ENCODE measurements at regions not wholly inside any gene's neighbourhood (a gene's known extent, or its start where the extent isn't known, plus 50 kb on each side); places are given as distances from the start of the nearest gene placed in this dataset.

- H3K4me3 Mint-ChIP-seq, result no peak overlapping the region
- peaks cover 1% of the 10 kb centered on the region for H3K27me3 Mint-ChIP-seq (ENCODE audit: insufficient read depth, low read depth, poor library complexity)
- H3F3A ChIP-seq (replicated peaks; ENCODE audit: low read depth), result no peaks in the 10 kb centered on the region
- no peak overlapping the region; the same call in 1 of the 2 replicates for H2AFZ ChIP-seq
- H3K27ac Mint-ChIP-seq, result no peak overlapping the region
- H3K36me3 ChIP-seq (ENCODE audit: insufficient read depth), result no peaks in the 10 kb centered on the region
- H3K9me3 Mint-ChIP-seq, result no peaks in the 10 kb centered on the region
- no peak overlapping the region for H3K27ac ChIP-seq (ENCODE audit: low read depth)
- H3K36me3 Mint-ChIP-seq (ENCODE audit: low read depth), result no peaks in the 10 kb centered on the region
- H3K4me2 ChIP-seq, result no peak overlapping the region
- H3K9me2 ChIP-seq (ENCODE audit: insufficient read depth), result no peaks in the 10 kb centered on the region
- H3K4me1 Mint-ChIP-seq, result peaks cover 4% of the 10 kb centered on the region
- H3K4me3 ChIP-seq, result no peak overlapping the region
- no peaks in the 10 kb centered on the region for H3K27me3 ChIP-seq (ENCODE audit: insufficient read depth)
- no peak for DNase-seq (ENCODE audit: low spot score)
- no peak for TF ChIP-seq CREB1 (CRISPR knock-in tag; IDR thresholded peaks at IDR 0.05; ENCODE audit: low read depth)
- TF ChIP-seq EZH2 (IDR thresholded peaks at IDR 0.05; ENCODE audit: low read depth, unreplicated experiment), result no peak
- TF ChIP-seq JUNB (IDR thresholded peaks at IDR 0.05; ENCODE audit: unreplicated experiment), result no peak
- TF ChIP-seq ZNF114 (CRISPR knock-in tag; IDR thresholded peaks at IDR 0.05), result no peak
- TF ChIP-seq, protein P1, sequence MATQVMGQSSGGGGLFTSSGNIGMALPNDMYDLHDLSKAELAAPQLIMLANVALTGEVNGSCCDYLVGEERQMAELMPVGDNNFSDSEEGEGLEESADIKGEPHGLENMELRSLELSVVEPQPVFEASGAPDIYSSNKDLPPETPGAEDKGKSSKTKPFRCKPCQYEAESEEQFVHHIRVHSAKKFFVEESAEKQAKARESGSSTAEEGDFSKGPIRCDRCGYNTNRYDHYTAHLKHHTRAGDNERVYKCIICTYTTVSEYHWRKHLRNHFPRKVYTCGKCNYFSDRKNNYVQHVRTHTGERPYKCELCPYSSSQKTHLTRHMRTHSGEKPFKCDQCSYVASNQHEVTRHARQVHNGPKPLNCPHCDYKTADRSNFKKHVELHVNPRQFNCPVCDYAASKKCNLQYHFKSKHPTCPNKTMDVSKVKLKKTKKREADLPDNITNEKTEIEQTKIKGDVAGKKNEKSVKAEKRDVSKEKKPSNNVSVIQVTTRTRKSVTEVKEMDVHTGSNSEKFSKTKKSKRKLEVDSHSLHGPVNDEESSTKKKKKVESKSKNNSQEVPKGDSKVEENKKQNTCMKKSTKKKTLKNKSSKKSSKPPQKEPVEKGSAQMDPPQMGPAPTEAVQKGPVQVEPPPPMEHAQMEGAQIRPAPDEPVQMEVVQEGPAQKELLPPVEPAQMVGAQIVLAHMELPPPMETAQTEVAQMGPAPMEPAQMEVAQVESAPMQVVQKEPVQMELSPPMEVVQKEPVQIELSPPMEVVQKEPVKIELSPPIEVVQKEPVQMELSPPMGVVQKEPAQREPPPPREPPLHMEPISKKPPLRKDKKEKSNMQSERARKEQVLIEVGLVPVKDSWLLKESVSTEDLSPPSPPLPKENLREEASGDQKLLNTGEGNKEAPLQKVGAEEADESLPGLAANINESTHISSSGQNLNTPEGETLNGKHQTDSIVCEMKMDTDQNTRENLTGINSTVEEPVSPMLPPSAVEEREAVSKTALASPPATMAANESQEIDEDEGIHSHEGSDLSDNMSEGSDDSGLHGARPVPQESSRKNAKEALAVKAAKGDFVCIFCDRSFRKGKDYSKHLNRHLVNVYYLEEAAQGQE (IDR thresholded peaks at IDR 0.05; ENCODE audit: unreplicated experiment), result no peak
- TF ChIP-seq POLR2AphosphoS5 (IDR thresholded peaks at IDR 0.05; ENCODE audit: low read depth), result no peak
- no peaks in the 10 kb centered on the region for H4K20me1 ChIP-seq (replicated peaks; ENCODE audit: insufficient read depth)
- ATAC-seq, result no peak
- no peaks in the 10 kb centered on the region for H3K4me1 ChIP-seq (ENCODE audit: insufficient read depth)
- H3K79me2 ChIP-seq (replicated peaks; ENCODE audit: insufficient read depth), result no peaks in the 10 kb centered on the region
Observed at GRCh38 chr6:16928387-16928786, 167.1 kb upstream of the ATXN1 start.

GRCh38 chr6:16927205-16927604 is 165.9 kb upstream of the ATXN1 start:
- Mint-ChIP-seq H3K9me3 (no peaks in the 10 kb centered on the region), H3K4me3 (no peak overlapping the region), H3K27me3 (ENCODE audit: insufficient read depth, low read depth, poor library complexity) (peaks cover 1% of the 10 kb centered on the region), H3K4me1 (peaks cover 4% of the 10 kb centered on the region; the same call in 2 of the 3 replicates), H3K27ac (no peak overlapping the region), H3K36me3 (ENCODE audit: low read depth) (no peaks in the 10 kb centered on the region)
- no peaks in the 10 kb centered on the region for H3K36me3 ChIP-seq (ENCODE audit: insufficient read depth)
- no peak for DNase-seq (ENCODE audit: low spot score)
- H3F3A ChIP-seq (replicated peaks; ENCODE audit: low read depth), result no peaks in the 10 kb centered on the region
- H4K20me1 ChIP-seq (replicated peaks; ENCODE audit: insufficient read depth), result no peaks in the 10 kb centered on the region
- H3K4me1 ChIP-seq (ENCODE audit: insufficient read depth), result no peaks in the 10 kb centered on the region
- ATAC-seq, result no peak
- H3K27me3 ChIP-seq (ENCODE audit: insufficient read depth), result no peaks in the 10 kb centered on the region
- H3K9me2 ChIP-seq (ENCODE audit: insufficient read depth), result peaks cover 5% of the 10 kb centered on the region; the same call in 1 of the 2 replicates
- H3K79me2 ChIP-seq (replicated peaks; ENCODE audit: insufficient read depth), result no peaks in the 10 kb centered on the region
- no peak overlapping the region for H3K4me2 ChIP-seq
- H3K27ac ChIP-seq (ENCODE audit: low read depth), result no peak overlapping the region
- H2AFZ ChIP-seq, result no peak overlapping the region
- no peak overlapping the region for H3K4me3 ChIP-seq
- no peak for TF ChIP-seq JUNB (IDR thresholded peaks at IDR 0.05; ENCODE audit: unreplicated experiment)
- TF ChIP-seq, protein P1 (IDR thresholded peaks at IDR 0.05; ENCODE audit: unreplicated experiment), result no peak
- no peak for TF ChIP-seq EZH2 (IDR thresholded peaks at IDR 0.05; ENCODE audit: low read depth, unreplicated experiment)
- no peak for TF ChIP-seq ZNF331 (CRISPR knock-in tag; IDR thresholded peaks at IDR 0.05; ENCODE audit: low read depth)
- no peak for TF ChIP-seq EZH2phosphoT487 (IDR thresholded peaks at IDR 0.05; ENCODE audit: unreplicated experiment)
- TF ChIP-seq CREB1 (CRISPR knock-in tag; IDR thresholded peaks at IDR 0.05; ENCODE audit: low read depth), result no peak
- no peak for TF ChIP-seq STAT1 (IDR thresholded peaks at IDR 0.05; ENCODE audit: unreplicated experiment)
- no peak for TF ChIP-seq POLR2AphosphoS5 (IDR thresholded peaks at IDR 0.05; ENCODE audit: low read depth)

All from GM23338 (cell line).